ENCODE measurements at regions not wholly inside any gene's neighbourhood (a gene's known extent, or its start where the extent isn't known, plus 50 kb on each side); places are given as distances from the start of the nearest gene placed in this dataset.

DNA sequence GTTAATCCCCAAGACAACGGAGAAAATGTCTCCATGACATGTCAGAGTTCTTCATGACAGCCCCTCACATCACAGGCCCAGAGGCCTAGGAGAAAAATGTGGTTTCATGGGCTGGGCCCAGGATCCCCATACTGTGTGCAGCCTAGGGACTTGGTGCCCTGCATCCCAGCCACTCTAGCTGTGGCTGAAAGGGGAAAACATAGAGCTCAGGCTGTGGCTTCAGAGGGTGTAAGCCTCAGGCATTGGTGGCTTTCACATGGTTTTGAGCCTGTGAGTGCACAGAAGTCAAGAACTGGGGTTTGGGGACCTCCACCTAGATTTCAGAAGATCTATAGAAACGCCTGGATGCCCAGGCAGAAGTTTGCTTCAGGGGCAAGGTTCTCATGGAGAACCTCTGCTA is 122.8 kb downstream of the FHL5 start (continued):
- TF ChIP-seq, protein P1, sequence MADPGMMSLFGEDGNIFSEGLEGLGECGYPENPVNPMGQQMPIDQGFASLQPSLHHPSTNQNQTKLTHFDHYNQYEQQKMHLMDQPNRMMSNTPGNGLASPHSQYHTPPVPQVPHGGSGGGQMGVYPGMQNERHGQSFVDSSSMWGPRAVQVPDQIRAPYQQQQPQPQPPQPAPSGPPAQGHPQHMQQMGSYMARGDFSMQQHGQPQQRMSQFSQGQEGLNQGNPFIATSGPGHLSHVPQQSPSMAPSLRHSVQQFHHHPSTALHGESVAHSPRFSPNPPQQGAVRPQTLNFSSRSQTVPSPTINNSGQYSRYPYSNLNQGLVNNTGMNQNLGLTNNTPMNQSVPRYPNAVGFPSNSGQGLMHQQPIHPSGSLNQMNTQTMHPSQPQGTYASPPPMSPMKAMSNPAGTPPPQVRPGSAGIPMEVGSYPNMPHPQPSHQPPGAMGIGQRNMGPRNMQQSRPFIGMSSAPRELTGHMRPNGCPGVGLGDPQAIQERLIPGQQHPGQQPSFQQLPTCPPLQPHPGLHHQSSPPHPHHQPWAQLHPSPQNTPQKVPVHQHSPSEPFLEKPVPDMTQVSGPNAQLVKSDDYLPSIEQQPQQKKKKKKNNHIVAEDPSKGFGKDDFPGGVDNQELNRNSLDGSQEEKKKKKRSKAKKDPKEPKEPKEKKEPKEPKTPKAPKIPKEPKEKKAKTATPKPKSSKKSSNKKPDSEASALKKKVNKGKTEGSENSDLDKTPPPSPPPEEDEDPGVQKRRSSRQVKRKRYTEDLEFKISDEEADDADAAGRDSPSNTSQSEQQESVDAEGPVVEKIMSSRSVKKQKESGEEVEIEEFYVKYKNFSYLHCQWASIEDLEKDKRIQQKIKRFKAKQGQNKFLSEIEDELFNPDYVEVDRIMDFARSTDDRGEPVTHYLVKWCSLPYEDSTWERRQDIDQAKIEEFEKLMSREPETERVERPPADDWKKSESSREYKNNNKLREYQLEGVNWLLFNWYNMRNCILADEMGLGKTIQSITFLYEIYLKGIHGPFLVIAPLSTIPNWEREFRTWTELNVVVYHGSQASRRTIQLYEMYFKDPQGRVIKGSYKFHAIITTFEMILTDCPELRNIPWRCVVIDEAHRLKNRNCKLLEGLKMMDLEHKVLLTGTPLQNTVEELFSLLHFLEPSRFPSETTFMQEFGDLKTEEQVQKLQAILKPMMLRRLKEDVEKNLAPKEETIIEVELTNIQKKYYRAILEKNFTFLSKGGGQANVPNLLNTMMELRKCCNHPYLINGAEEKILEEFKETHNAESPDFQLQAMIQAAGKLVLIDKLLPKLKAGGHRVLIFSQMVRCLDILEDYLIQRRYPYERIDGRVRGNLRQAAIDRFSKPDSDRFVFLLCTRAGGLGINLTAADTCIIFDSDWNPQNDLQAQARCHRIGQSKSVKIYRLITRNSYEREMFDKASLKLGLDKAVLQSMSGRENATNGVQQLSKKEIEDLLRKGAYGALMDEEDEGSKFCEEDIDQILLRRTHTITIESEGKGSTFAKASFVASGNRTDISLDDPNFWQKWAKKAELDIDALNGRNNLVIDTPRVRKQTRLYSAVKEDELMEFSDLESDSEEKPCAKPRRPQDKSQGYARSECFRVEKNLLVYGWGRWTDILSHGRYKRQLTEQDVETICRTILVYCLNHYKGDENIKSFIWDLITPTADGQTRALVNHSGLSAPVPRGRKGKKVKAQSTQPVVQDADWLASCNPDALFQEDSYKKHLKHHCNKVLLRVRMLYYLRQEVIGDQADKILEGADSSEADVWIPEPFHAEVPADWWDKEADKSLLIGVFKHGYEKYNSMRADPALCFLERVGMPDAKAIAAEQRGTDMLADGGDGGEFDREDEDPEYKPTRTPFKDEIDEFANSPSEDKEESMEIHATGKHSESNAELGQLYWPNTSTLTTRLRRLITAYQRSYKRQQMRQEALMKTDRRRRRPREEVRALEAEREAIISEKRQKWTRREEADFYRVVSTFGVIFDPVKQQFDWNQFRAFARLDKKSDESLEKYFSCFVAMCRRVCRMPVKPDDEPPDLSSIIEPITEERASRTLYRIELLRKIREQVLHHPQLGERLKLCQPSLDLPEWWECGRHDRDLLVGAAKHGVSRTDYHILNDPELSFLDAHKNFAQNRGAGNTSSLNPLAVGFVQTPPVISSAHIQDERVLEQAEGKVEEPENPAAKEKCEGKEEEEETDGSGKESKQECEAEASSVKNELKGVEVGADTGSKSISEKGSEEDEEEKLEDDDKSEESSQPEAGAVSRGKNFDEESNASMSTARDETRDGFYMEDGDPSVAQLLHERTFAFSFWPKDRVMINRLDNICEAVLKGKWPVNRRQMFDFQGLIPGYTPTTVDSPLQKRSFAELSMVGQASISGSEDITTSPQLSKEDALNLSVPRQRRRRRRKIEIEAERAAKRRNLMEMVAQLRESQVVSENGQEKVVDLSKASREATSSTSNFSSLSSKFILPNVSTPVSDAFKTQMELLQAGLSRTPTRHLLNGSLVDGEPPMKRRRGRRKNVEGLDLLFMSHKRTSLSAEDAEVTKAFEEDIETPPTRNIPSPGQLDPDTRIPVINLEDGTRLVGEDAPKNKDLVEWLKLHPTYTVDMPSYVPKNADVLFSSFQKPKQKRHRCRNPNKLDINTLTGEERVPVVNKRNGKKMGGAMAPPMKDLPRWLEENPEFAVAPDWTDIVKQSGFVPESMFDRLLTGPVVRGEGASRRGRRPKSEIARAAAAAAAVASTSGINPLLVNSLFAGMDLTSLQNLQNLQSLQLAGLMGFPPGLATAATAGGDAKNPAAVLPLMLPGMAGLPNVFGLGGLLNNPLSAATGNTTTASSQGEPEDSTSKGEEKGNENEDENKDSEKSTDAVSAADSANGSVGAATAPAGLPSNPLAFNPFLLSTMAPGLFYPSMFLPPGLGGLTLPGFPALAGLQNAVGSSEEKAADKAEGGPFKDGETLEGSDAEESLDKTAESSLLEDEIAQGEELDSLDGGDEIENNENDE (IDR thresholded peaks at IDR 0.05; ENCODE audit: insufficient replicate concordance, low read length), result no peak
- TF ChIP-seq SRF (IDR thresholded peaks at IDR 0.05; ENCODE audit: low read depth, low read length) (no peak), JUND (IDR thresholded peaks at IDR 0.05; ENCODE audit: low read length) (no peak), CEBPB (IDR thresholded peaks at IDR 0.05; ENCODE audit: low read depth, low read length) (no peak), RAD21 (IDR thresholded peaks at IDR 0.05 in 1 of 2, conservative IDR thresholded peaks at IDR 0.05 in 1 of 2; ENCODE audit: low read depth in 2 of 2, low read length in 2 of 2) (no peak), POU5F1 (IDR thresholded peaks at IDR 0.05; ENCODE audit: low read depth, low read length) (no peak), CTBP2 (IDR thresholded peaks at IDR 0.05; ENCODE audit: borderline replicate concordance, insufficient read depth, insufficient read length, low read length) (no peak), CREB1 (IDR thresholded peaks at IDR 0.05) (no peak), ATF3 (IDR thresholded peaks at IDR 0.05; ENCODE audit: insufficient read depth, low read depth, low read length) (no peak), BRCA1 (IDR thresholded peaks at IDR 0.05; ENCODE audit: low read depth, low read length) (no peak), RXRA (IDR thresholded peaks at IDR 0.05; ENCODE audit: insufficient read depth, low read depth, low read length) (no peak), BCL11A (IDR thresholded peaks at IDR 0.05; ENCODE audit: low read depth in 2 of 2, low read length in 2 of 2) (no peak)
